AG08395 (cell line): ENCODE measurements at regions not wholly inside any gene's neighbourhood (a gene's known extent, or its start where the extent isn't known, plus 50 kb on each side); places are given as distances from the start of the nearest gene placed in this dataset.
"Not testable (repeated sequence)": the region's sequence is repeated elsewhere in the genome, so short reads cannot be mapped to it uniquely, and the experiment has no call there.

Experiments used
- DNase-seq: peaks from one replicate; pipeline ENCODE4 v3.0.0; 2012; ENCODE audit warnings: mixed read lengths, low spot score

- peak; percentile 62 for DNase-seq
Observed at GRCh38 chr12:28023156-28023887, 50.8 kb upstream of the PTHLH start.

- DNase-seq = peak; percentile 53
Observed at GRCh38 chr12:28024231-28024995, 51.9 kb upstream of the PTHLH start.

GRCh38 chr12:28025821-28026505 lies 53.4 kb upstream of the PTHLH start:
- no peak for DNase-seq

- DNase-seq = no peak
Observed at GRCh38 chr12:28026701-28027100, 54.2 kb upstream of the PTHLH start.

GRCh38 chr12:28027328-28027727 lies 54.8 kb upstream of the PTHLH start:
- DNase-seq = no peak

GRCh38 chr12:28027947-28028724 lies 55.6 kb upstream of the PTHLH start:
- DNase-seq = no peak

- DNase-seq = no peak
Observed at GRCh38 chr12:28032811-28033537, 60.4 kb upstream of the PTHLH start.

- no peak for DNase-seq
Observed at GRCh38 chr12:28033538-28033915, 61.0 kb upstream of the PTHLH start.

GRCh38 chr12:28034271-28034670 lies 61.7 kb upstream of the PTHLH start:
- DNase-seq = no peak

- no peak for DNase-seq
Observed at GRCh38 chr12:28035500-28035899, 63.0 kb upstream of the PTHLH start.

- no peak for DNase-seq
Observed at GRCh38 chr12:28036940-28037339, 64.4 kb upstream of the PTHLH start.

GRCh38 chr12:28040246-28040645 lies 67.7 kb upstream of the PTHLH start:
- DNase-seq = no peak

GRCh38 chr12:28046600-28046999 lies 74.1 kb upstream of the PTHLH start:
- DNase-seq = not testable (repeated sequence)

- peak; percentile 20 for DNase-seq
Observed at GRCh38 chr12:28050606-28051005, 78.1 kb upstream of the PTHLH start.

GRCh38 chr12:28051516-28052354 lies 79.2 kb upstream of the PTHLH start:
- peak; percentile 7 for DNase-seq

- no peak for DNase-seq
Observed at GRCh38 chr12:28053564-28053963, 81.0 kb upstream of the PTHLH start.

- no peak for DNase-seq
Observed at GRCh38 chr12:28054583-28054982, 82.0 kb upstream of the PTHLH start.

GRCh38 chr12:28057856-28058615 lies 85.5 kb upstream of the PTHLH start:
- no peak for DNase-seq

GRCh38 chr12:28059220-28059619 lies 86.7 kb upstream of the PTHLH start:
- no peak for DNase-seq

- DNase-seq = no peak
Observed at GRCh38 chr12:28059668-28060067, 87.1 kb upstream of the PTHLH start.
